HG02678 (cell line): ENCODE measurements at regions not wholly inside any gene's neighbourhood (a gene's known extent, or its start where the extent isn't known, plus 50 kb on each side); places are given as distances from the start of the nearest gene placed in this dataset.
A peak's percentile ranks its signal among the peaks of the same experiment; 100 is the strongest.
"Not testable (repeated sequence)": the region's sequence is repeated elsewhere in the genome, so short reads cannot be mapped to it uniquely, and the experiment has no call there.

Experiments used
- ATAC-seq: cut with Tn5 transposase; IDR thresholded peaks from one replicate; pipeline ENCODE4 v1.9.1; 2021; ENCODE audit warnings: mild to moderate bottlenecking, moderate library complexity; ENCODE audit not compliant: unreplicated experiment

DNA sequence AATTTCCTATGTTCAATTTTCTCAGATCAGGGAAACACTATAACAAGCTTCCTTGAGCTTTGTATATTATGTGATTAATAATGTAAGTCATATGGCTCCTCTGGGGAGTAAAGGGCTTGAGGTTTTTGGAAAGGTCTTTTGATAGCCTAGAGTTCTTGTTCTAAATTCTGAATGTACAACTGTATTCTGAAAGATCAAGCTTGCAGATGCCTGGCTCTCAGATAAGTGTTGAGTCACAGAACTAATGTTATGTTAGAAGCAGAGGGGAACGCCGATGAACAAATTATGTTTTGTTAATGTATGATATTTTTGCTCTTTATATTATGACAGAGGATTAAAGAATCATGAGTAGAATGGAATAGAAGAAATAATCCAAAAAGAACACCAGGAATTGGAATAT, 170.1 kb downstream of the RPRM start:
- ATAC-seq = no peak

DNA sequence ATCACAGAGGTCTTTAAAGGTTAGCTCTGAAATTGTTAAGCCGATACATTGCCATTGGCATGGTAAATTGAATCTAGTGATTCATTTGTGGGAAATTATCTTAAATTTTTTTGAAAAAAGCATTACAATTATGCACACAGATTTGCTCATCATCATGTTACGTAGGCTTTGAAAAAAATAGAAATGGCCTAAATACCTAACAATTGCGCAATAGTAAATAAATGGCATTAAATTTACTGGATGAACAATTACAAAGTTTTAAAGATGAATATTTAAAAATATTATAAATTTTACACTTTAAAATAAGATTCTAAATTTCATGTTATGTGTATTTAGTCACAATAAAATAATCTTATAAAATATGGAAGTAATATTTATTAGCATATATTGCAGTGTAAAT, 171.3 kb downstream of the RPRM start:
- ATAC-seq = no peak

DNA sequence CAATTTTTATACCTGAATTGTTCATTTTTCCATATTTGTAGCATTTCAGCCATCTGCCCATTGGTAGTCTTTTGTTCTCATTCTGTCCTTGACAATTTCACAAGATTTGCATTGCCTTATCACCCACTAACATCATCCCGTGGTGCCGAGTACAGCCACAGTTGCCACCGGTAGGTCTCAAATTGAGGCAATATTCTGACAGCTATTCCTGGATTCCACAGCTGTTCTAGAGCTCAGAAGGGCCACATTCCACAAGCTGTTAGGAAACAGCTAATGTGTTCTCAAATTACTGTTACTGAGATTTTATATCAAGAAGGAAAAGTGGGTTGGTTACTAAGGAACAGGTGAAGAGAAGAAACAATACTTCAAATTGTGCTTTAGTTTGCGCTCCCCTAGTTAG, 178.8 kb downstream of the RPRM start:
- no peak for ATAC-seq

DNA sequence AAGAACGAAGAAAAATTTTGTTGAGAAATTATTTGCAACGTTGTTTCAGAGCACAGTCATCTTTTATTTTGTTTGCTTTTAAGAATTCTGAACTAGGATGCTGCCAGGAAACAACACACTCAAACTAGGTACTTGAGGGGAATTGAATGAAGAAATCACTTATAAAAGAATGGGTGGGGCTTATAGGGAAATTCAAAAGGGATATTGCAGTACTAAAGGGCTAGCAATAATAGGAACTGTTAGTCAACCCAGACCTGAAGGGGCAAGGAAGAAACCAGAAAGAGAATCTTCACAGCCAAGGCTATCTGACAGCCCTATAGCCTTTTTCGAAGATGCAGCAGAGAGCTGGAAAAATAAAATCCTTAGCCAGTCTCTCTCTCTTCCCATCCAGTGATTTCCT, 179.3 kb downstream of the RPRM start:
- ATAC-seq = no peak

DNA sequence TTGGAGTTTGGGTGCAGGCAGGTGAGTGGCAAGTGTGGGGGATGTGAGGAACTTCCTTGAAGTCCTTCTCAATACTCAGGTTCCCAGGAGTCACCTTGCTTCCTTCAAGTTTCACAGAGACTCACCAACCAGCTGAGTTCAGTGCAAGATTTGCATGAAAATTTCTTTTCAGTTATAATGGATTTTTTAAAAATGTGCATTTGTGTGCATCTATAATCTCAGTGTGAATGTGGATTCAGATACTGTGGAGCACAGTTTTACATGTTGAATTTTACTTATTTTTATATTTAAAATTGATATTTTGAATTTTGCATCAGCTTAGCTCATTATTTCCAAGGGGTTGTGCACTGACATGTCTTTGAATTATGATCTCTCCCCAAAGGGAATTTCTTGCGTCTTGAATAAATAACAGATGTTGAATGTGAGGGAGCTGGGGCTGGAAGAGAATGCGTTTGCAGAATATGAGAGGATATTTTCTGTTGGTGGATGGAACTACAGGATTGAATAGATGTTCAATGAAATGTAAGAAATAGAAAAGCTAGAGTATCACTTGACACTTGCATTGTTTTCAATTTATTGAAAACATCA, 184.3 kb downstream of the RPRM start:
- no peak for ATAC-seq

DNA sequence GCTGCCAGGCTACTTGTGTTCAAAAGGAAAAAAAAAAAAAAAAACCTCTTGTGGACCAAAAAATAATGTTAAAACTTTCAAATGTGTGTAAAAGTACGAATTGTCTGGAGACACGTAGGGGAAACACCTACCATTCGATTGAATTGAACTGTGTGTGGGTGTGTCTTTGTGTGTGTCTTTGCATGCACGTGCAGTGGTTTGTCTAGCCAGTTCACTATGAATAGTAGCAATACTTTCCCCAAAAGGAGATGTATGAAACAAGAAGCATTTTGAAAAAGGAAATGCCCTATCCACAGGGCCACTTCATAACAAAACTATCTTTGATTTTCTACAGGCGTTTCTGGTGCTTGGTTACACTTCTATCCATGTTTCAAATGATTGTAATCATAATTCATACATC, 186.8 kb downstream of the RPRM start:
- ATAC-seq = no peak

DNA sequence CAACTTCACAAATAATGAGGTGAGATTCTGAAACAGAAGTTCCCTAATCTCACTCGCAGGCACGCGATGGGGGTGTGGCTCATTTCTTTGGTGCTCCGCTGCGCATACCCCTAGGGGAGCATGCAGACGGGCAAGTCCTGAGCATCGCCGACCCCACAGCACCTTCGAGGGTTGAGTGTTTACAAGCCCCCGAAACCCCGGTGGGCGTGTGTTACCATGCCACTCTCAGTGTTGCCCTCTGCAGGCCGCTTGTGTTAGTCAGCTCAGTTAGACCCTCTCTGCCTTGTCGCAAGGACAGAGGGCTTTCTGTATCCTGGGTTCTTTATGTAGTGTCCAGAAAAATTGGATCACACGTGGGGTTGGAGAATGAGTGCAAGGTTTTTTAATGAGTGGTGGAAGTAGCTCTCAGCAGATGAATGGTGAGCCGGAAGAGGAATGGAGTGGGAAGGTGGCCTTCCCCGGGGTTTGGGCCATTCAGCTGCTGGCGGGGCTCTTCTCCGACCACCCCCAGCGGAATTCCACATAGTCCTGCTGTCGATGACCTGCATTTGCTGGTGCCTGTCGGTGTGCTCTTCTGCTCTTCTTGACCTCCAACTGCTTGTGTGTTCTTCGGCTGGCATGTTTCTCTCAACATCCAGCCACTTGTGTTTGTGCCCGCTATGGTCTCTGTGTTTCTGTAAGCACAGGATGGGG, 191.3 kb downstream of the RPRM start:
- ATAC-seq = peak; percentile 57

DNA sequence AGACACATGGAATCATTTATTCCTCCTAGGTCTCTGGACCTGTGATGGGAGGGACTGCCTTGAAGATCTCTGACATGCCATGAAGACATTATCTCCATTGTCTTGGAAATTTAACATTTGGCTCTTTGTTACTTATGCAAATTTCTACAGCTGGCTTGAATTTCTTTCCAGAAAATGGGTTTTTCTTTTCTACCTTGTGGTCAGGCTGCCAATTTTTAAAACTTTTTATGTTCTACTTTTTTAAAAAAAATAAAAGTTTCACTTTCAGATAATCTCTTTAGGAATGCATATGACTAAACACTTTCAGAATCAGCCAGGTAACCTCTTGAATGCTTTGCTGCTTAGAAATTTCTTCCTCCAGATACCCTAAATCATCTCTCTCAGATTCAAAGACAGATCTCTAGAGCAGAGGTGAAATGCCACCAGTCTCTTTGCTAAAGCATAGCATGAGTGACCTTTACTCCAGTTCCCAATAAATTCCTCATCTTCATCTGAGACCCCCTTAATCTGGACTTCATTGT, 209.6 kb downstream of the RPRM start:
- ATAC-seq = no peak

DNA sequence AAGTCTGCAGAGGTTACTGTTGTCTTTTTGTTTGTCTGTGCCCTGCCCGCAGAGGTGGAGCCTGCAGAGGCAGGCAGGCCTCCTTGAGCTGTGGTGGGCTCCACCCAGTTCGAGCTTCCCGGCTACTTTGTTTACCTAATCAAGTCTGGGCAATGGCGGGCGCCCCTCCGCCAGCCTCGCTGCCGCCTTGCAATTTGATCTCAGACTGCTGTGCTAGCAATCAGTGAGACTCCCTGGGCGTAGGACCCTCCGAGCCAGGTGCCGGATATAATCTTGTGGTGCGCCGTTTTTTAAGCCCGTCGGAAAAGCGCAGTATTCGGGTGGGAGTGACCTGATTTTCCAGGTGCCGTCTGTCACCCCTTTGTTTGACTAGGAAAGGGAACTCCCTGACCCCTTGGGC, 221.7 kb downstream of the RPRM start:
- ATAC-seq = not testable (repeated sequence)

DNA sequence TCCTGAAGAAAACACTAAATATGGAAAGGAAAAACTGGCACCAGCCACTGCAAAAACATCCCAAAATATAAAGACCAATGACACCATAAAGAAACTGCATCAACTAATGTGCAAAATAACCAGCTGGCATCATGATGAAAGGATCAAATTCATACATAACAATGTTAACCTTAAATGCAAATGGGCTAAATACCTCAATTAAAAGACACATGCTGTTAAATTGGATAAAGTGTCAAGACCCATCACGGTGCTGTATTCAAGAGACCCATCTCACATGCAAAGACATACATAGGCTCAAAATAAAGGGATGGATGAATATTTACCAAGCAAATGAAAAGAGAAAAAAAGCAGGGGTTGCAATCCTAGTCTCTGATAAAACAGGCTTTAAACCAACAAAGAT, 231.9 kb downstream of the RPRM start:
- not testable (repeated sequence) for ATAC-seq

DNA sequence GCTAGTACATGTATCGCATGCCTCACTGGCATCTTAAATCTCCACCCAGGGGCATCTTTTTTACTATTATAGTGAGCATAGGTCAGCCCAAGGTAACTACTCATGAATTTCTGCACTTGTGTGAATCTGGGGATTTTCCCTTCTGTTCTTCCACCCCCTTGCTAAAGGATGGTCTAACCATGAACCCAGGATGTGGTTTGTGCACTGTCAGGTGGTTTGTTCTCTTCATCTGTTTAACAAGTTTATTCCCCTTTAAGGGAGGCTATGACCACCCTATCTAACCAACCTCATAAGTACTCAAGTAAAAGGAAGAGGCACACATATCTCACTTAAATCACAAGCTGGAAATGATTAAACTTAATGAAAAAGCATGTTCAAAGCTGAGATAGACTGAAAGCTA, 243.0 kb downstream of the RPRM start:
- peak; percentile 89 for ATAC-seq

DNA sequence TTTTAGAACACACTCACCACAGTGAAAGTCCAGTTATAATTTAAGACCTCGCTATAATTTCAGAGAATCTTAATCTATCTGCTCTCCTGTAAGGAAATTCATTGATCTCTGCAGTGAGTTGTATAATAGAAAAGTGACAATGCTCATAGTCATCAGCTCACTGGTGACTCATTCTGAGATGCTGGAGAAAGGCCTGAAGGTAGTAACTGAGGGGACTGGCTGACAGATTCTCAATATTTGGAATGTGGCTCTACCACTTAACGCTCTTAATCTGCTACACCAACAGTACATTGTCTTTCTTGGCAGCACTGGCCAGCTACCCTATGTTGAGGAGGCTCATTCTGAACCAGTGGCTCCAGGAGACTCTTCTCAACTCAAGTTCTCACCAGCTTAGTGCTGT, 246.1 kb downstream of the RPRM start:
- ATAC-seq = no peak

DNA sequence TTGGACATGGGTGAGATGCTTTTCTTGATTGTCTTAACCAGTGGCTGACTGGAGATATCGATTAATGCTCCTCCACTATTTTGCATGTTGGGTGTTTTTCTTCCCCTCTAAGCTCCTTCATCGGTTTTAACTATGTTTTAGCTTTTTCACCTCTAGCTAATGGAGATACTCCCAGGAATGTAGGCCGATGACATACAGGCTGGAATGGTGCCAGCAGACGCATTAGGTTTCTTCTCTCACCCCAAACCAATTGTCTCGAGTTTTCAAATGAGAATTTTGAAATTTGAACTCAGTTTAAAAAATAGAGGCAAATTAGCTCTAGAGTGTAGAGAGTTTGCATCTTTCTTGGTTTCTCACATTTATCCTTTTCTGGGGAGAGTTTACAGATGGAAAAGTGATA, 247.6 kb downstream of the RPRM start:
- ATAC-seq = no peak

DNA sequence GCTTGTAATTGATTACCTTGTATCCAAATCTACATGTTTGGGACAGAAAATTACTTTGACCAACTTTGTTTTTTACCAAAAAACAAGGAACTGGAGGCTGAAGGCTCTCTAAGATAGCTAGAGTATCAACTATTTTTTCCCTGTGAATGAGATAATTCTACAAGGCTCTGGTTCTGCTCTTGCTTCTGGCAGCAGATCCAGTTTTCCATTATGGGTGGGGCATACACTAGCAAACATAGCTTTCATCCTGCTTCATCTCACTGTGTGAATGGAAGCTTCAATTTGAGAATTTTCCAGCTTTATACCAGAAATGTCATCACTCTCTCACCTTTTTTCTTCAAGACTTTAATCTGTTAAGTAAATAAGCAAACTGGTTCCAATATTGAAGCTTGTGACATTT, 249.7 kb downstream of the RPRM start:
- no peak for ATAC-seq

DNA sequence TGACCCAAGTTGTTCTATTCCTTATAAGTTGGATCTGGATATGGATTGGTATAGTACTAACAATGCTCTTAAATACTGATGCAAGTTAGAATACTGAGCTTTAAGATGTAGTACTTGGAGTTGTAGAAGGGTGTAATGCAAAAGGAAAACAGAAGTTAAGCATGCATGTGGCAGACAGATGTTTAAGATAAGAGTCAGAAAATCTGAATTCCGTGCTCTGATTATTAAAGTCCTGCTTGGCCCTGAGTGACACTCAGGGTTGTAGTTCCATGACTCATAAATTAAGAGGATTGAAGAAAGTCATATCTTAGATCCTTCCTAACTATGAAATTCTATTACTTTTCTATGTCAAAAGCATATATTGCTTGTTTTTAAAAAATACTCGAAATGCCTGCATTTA, 250.6 kb downstream of the RPRM start:
- ATAC-seq = no peak

DNA sequence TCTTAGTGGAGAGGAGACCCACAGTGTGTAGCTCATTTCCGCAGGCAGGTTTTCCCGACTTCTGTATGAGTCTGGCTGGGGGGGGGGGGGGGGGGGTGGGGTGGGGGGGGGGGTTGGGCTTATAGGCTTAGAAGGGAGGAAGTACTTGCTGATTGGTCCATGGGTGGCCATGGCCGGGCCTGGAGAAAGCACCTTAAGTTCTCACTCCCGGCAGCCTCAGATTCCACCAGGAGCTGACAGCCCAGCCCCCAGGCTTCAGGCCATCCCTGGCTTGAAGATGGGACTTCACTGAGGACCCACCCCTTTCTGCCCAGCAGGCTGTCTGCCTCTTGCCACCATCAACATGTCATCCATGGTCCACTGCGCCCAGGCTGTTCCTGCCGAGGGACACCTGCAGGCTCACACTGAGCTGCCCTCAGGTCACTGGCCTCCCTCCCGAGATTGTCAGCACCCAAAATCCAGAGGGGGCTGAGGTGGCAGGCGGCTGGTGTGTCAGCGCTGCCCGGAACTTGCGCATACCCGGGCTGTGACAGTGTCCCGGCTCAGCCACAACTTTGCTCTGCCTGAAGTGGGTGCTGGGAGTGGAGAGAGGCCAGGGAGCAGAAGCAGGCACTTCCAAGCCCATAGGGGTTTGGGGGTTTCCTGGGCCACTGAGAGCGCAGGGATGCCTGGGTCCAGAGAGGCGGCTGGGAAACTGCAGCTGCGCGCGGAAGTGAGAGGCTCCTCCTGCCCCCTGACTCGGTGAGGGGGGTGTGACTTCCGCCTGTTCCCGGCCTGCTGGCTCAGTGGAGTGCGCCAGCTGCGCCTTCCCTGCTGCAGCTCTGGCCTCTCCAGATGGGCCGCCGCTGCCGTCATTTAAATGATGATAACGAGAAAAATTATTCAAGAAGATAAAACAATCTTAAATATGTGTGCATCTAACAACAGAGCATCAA, 256.1 kb downstream of the RPRM start:
- no peak for ATAC-seq

DNA sequence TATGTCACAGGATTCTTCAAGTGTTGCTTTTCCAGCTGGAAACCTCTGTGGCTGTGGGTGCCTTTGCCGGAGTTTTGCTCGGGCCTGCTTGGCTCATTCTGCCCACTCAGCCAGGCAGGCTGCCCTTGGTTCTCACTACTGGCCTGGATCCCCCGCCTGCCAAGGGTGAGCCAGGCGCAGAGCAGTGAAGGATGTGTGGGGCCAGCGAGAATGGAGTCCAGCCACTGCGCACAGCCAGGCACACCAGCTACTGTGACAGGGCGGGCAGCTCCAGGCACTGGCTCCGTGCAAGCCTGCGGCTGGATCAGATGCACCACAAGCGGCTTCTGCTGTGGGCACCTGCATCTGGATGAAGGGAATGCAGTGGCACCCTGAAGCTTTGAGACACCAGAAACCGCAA, 257.1 kb downstream of the RPRM start:
- ATAC-seq = no peak

DNA sequence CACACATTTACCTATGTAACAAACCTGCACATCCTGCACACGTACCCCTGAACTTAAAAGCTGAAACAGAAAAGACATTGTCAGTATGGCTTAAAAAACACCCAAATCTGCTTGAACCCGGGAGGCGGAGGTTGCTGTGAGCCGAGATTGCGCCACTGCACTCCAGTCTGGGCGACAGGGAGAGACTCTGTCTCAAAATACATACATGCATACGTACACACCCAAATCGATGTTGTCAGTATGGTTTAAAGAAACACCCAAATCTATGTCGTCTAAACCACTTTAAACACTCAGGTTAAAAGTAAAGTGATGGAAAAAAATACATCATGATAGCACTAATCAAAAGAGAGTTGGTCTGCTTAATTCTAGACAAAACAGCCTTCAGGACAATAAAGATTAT, 257.5 kb downstream of the RPRM start:
- no peak for ATAC-seq

DNA sequence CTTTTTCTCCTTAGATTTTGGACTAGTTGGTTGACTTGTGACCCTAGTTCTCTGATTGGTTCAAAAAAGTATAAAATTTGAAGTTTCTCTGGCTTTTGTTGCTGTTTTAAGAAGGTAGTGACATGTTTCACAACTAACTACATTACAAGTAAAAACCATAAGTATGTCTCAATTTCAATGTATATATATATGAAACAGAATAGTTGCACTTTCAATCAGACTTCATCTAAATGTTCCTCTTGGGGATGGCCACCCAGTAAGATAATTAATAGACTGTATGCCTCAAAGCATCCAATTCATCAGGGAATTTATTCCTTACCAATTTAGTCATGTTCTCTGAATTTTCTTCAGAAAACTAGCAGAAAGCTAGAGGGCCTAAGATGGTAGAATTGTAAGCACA, 259.7 kb downstream of the RPRM start:
- no peak for ATAC-seq

DNA sequence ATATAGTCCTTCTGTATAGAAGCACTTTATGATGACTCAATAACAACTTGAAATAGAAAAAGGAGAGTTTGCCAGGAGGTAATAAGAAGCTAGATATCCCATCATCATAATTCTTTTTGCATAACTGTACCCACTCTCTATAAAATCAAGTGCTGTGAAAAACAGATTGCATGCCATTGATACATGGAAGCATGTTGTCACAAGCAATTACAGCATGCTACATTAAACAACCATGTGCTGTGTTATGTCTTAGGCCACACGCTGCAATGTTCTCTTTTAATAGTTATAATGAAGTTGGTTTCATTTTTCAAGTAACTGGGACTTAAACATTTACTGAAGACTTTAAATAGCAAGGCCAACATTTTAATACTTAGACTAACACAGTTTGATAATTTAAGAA, 264.2 kb downstream of the RPRM start:
- ATAC-seq = no peak

DNA sequence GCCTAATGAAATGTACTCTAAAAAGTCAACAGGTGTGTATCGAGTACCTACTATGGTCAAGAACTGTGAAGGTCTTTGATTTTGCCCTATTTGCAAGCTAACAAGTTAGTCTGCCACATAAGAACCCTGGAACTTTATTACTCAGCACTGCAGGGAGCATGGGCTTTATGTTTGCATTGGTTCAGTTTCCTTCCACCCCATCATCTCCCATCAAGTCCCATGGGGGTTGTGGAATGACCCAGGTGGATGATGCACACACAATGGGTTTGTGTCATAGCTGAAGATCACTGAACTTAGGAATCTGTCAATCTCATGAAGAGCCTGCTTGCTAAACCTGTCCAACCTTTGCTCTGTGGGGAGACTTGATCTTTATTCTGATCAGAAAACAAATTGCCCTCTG, 265.5 kb downstream of the RPRM start:
- ATAC-seq = no peak
